ENCODE measurements at regions not wholly inside any gene's neighbourhood (a gene's known extent, or its start where the extent isn't known, plus 50 kb on each side); places are given as distances from the start of the nearest gene placed in this dataset.

- TF ChIP-seq EZH2 (IDR thresholded peaks at IDR 0.05; ENCODE audit: insufficient read depth, poor library complexity, severe bottlenecking), result no peak
- TF ChIP-seq EZH2phosphoT487 (IDR thresholded peaks at IDR 0.05; ENCODE audit: insufficient read depth, low read depth), result no peak
Observed at GRCh38 chr11:44388828-44389657, 79.1 kb upstream of the ALX4 start.

All from GM23248 (cell line).